CD4-positive, alpha-beta T cell treated with Interleukin-17A for 4 hours (primary cell): ENCODE measurements at regions not wholly inside any gene's neighbourhood (a gene's known extent, or its start where the extent isn't known, plus 50 kb on each side); places are given as distances from the start of the nearest gene placed in this dataset.

Experiments
- DNase-seq: peaks from one replicate; pipeline ENCODE4 v3.0.0-alpha.2; 2020; ENCODE audit warnings: mixed read lengths

- no peak for DNase-seq
Measured at GRCh38 chr12:41869432-41869831, 275.2 kb downstream of the GXYLT1 start.

GRCh38 chr12:41866878-41867430, 277.7 kb downstream of the GXYLT1 start:
- DNase-seq: no peak

- DNase-seq: no peak
Measured at GRCh38 chr12:41856228-41856627, 288.4 kb downstream of the GXYLT1 start.

GRCh38 chr12:41850046-41850445, 294.6 kb downstream of the GXYLT1 start:
- no peak for DNase-seq

- DNase-seq: no peak
Measured at GRCh38 chr12:41846718-41847117, 298.0 kb downstream of the GXYLT1 start.

- DNase-seq: no peak
Measured at GRCh38 chr12:41836416-41836815, 308.3 kb downstream of the GXYLT1 start.

- no peak for DNase-seq
Measured at GRCh38 chr12:41835556-41835955, 309.1 kb downstream of the GXYLT1 start.

GRCh38 chr12:41819948-41820347, 324.7 kb downstream of the GXYLT1 start:
- DNase-seq: no peak

GRCh38 chr12:41804026-41804425, 340.6 kb downstream of the GXYLT1 start:
- DNase-seq: no peak

- DNase-seq: no peak
Measured at GRCh38 chr12:41802803-41803202, 341.9 kb downstream of the GXYLT1 start.

GRCh38 chr12:41801261-41801660, 343.4 kb downstream of the GXYLT1 start:
- DNase-seq: no peak

- DNase-seq: no peak
Measured at GRCh38 chr12:41799671-41800070, 345.0 kb downstream of the GXYLT1 start.

GRCh38 chr12:41795910-41796309, 348.8 kb downstream of the GXYLT1 start:
- no peak for DNase-seq

GRCh38 chr12:41795051-41795600, 349.5 kb downstream of the GXYLT1 start:
- no peak for DNase-seq

GRCh38 chr12:41794336-41794735, 350.3 kb downstream of the GXYLT1 start:
- no peak for DNase-seq

GRCh38 chr12:41784957-41785356, 359.7 kb downstream of the GXYLT1 start:
- no peak for DNase-seq

- DNase-seq: no peak
Measured at GRCh38 chr12:41778934-41779333, 365.7 kb downstream of the GXYLT1 start.

GRCh38 chr12:41777064-41777790, 367.4 kb downstream of the GXYLT1 start:
- DNase-seq: no peak

GRCh38 chr12:41772478-41772877, 372.2 kb downstream of the GXYLT1 start:
- no peak for DNase-seq

- no peak for DNase-seq
Measured at GRCh38 chr12:41769810-41770209, 374.9 kb downstream of the GXYLT1 start.

GRCh38 chr12:41768456-41768855, 376.2 kb downstream of the GXYLT1 start:
- DNase-seq: no peak

- no peak for DNase-seq
Measured at GRCh38 chr12:41762691-41763090, 382.0 kb downstream of the GXYLT1 start.

- DNase-seq: no peak
Measured at GRCh38 chr12:41745593-41745992, 399.1 kb downstream of the GXYLT1 start.

- DNase-seq: no peak
Measured at GRCh38 chr12:41743835-41744234, 400.8 kb downstream of the GXYLT1 start.

- no peak for DNase-seq
Measured at GRCh38 chr12:41739066-41739465, 405.6 kb downstream of the GXYLT1 start.
